WTC11 (cell line): ENCODE measurements at regions not wholly inside any gene's neighbourhood (a gene's known extent, or its start where the extent isn't known, plus 50 kb on each side); places are given as distances from the start of the nearest gene placed in this dataset.
"Not testable (repeated sequence)": the region's sequence is repeated elsewhere in the genome, so short reads cannot be mapped to it uniquely, and the experiment has no call there.

Source experiments
- ATAC-seq: fragments of 200-7000 bp; cut with Tn5 transposase; 2 replicates; pipeline ENCODE4 v1.10.0; 2021; ENCODE audit warnings: mild to moderate bottlenecking, moderate library complexity
- CTCF ChIA-PET: fragments of 300-600 bp; sonication (Branson Sonifier 250); formaldehyde crosslinking; loops from one replicate; lab custom pipeline; 2021; ENCODE audit warnings: antibody characterized with exemption; lab: Charles Lee
- POLR2A ChIA-PET: fragments of 350-600 bp; sonication (Branson Sonifier 250); formaldehyde crosslinking; loops from one replicate; lab custom pipeline; 2021; ENCODE audit warnings: antibody characterized with exemption; lab: Charles Lee
- DNase-seq: peaks from one replicate; pipeline ENCODE4 v3.0.0; 2021; ENCODE audit warnings: low spot score
- H3K27ac Mint-ChIP-seq: 2 replicates; pipeline ENCODE4 v1.8.0; 2021; ENCODE audit warnings: mixed read lengths
- H3K27me3 Mint-ChIP-seq: 2 replicates; pipeline ENCODE4 v1.8.0; 2021; ENCODE audit warnings: low read depth, mild to moderate bottlenecking, moderate library complexity, mixed read lengths
- H3K36me3 Mint-ChIP-seq: 2 replicates; pipeline ENCODE4 v1.8.0; 2021; ENCODE audit warnings: mixed read lengths
- H3K4me1 Mint-ChIP-seq: 2 replicates; pipeline ENCODE4 v1.8.0; 2022; ENCODE audit warnings: mixed read lengths
- H3K4me3 Mint-ChIP-seq: 2 replicates; pipeline ENCODE4 v1.8.0; 2021; ENCODE audit warnings: mild to moderate bottlenecking, moderate library complexity, mixed read lengths
- H3K9me3 Mint-ChIP-seq: 2 replicates; pipeline ENCODE4 v1.8.0; 2021; ENCODE audit warnings: mixed read lengths
- ARID4B ChIP-seq: sonication (generic); formaldehyde crosslinking; IDR thresholded peaks from 2 replicates; pipeline ENCODE4 v1.8.0; 2023; ENCODE audit warnings: missing genetic modification reagents, mild to moderate bottlenecking, borderline replicate concordance
- ATF1 ChIP-seq: sonication (generic); formaldehyde crosslinking; IDR thresholded peaks from 2 replicates; pipeline ENCODE4 v1.8.1; 2023; ENCODE audit warnings: mild to moderate bottlenecking, moderate library complexity, missing genetic modification reagents
- CDX4 ChIP-seq: fragments of 250-450 bp; sonication (Bioruptor Pico); IDR thresholded peaks from 2 replicates; pipeline ENCODE4 v1.9.0; 2021; ENCODE audit warnings: moderate library complexity, mild to moderate bottlenecking, inconsistent platforms, borderline replicate concordance
- CTCF ChIP-seq: fragments of 200-600 bp; IDR thresholded peaks from 2 replicates; pipeline ENCODE4 v1.8.0; 2022; ENCODE audit warnings: antibody characterized with exemption
- ELF4 ChIP-seq: sonication (generic); formaldehyde crosslinking; IDR thresholded peaks from 2 replicates; pipeline ENCODE4 v1.8.1; 2022; ENCODE audit warnings: low read depth, mild to moderate bottlenecking, moderate library complexity, missing genetic modification reagents
- FOXK1 ChIP-seq: sonication (generic); formaldehyde crosslinking; IDR thresholded peaks from 2 replicates; pipeline ENCODE4 v1.8.0; 2022; ENCODE audit warnings: mild to moderate bottlenecking, moderate library complexity, missing genetic modification reagents
- IRF1 ChIP-seq: sonication (generic); formaldehyde crosslinking; IDR thresholded peaks from 2 replicates; pipeline ENCODE4 v1.8.0; 2023; ENCODE audit warnings: missing genetic modification reagents
- JAZF1 ChIP-seq: fragments of 250-450 bp; sonication (Bioruptor Pico); IDR thresholded peaks from 2 replicates; pipeline ENCODE4 v1.9.0; 2021; ENCODE audit warnings: moderate library complexity, mild to moderate bottlenecking, inconsistent platforms
- JUN ChIP-seq: sonication (generic); formaldehyde crosslinking; IDR thresholded peaks from 2 replicates; pipeline ENCODE4 v1.8.0; 2023; ENCODE audit warnings: mild to moderate bottlenecking, missing genetic modification reagents
- MAX ChIP-seq: sonication (generic); formaldehyde crosslinking; IDR thresholded peaks from 2 replicates; pipeline ENCODE4 v1.8.0; 2022; ENCODE audit warnings: mild to moderate bottlenecking, missing genetic modification reagents
- MYBL2 ChIP-seq: sonication (generic); formaldehyde crosslinking; IDR thresholded peaks from 2 replicates; pipeline ENCODE4 v1.8.1; 2023; ENCODE audit warnings: mild to moderate bottlenecking, moderate library complexity, missing genetic modification reagents
- NFE2L1 ChIP-seq: sonication (generic); formaldehyde crosslinking; IDR thresholded peaks from 2 replicates; pipeline ENCODE4 v1.8.1; 2023; ENCODE audit warnings: missing genetic modification reagents
- NR1H2 ChIP-seq: sonication (generic); formaldehyde crosslinking; IDR thresholded peaks from 2 replicates; pipeline ENCODE4 v1.9.0; 2021; ENCODE audit warnings: mild to moderate bottlenecking, moderate library complexity, missing genetic modification reagents
- NR2C2 ChIP-seq: sonication (generic); formaldehyde crosslinking; IDR thresholded peaks from 2 replicates; pipeline ENCODE4 v1.8.0; 2022; ENCODE audit warnings: mild to moderate bottlenecking, missing genetic modification reagents
- PREB ChIP-seq: sonication (generic); formaldehyde crosslinking; IDR thresholded peaks from 2 replicates; pipeline ENCODE4 v1.8.1; 2022; ENCODE audit warnings: mild to moderate bottlenecking, missing genetic modification reagents, moderate library complexity, borderline replicate concordance
- TCF7 ChIP-seq: sonication (generic); formaldehyde crosslinking; IDR thresholded peaks from 2 replicates; pipeline ENCODE4 v1.8.0; 2022; ENCODE audit warnings: mild to moderate bottlenecking, low read depth, missing genetic modification reagents, moderate library complexity
- TP53 ChIP-seq: sonication (generic); formaldehyde crosslinking; IDR thresholded peaks from 2 replicates; pipeline ENCODE4 v1.8.1; 2023; ENCODE audit warnings: mild to moderate bottlenecking, missing genetic modification reagents
- ZNF423 ChIP-seq: fragments of 250-450 bp; sonication (Bioruptor Pico); IDR thresholded peaks from 2 replicates; pipeline ENCODE4 v2.1.2; 2022; ENCODE audit warnings: mild to moderate bottlenecking, moderate library complexity
- ZNF512 ChIP-seq: sonication (generic); formaldehyde crosslinking; IDR thresholded peaks from 2 replicates; pipeline ENCODE4 v1.8.1; 2022; ENCODE audit warnings: missing genetic modification reagents, borderline replicate concordance

- no peak for TF ChIP-seq ARID4B (CRISPR knock-in tag)
- no peak for TF ChIP-seq FOXK1 (CRISPR knock-in tag)
- TF ChIP-seq MAX (CRISPR knock-in tag) = no peak
- TF ChIP-seq ZNF512 (CRISPR knock-in tag) = no peak
- no peak for TF ChIP-seq MYBL2 (CRISPR knock-in tag)
- TF ChIP-seq ZNF423 (CRISPR knock-in tag) = no peak
- no peak for TF ChIP-seq CTCF
- no peak for TF ChIP-seq NFE2L1 (CRISPR knock-in tag)
- no peak for TF ChIP-seq CDX4 (CRISPR knock-in tag)
- TF ChIP-seq, all 79 proteins: peak for 0
Measured at GRCh38 chr10:23585186-23585585, 146.3 kb downstream of the OTUD1 start (continued).

GRCh38 chr10:23585666-23586065 is 146.8 kb downstream of the OTUD1 start:
- H3K36me3 Mint-ChIP-seq = no peaks in the 10 kb centered on the region; the same call in 1 of the 2 replicates
- CTCF ChIA-PET = no interaction called here
- no peak overlapping the region for H3K4me3 Mint-ChIP-seq
- TF ChIP-seq PREB = no peak
- TF ChIP-seq NR2C2 (CRISPR knock-in tag) = no peak
- TF ChIP-seq TP53 (CRISPR knock-in tag) = no peak
- no peak for TF ChIP-seq IRF1
- no peak for TF ChIP-seq JAZF1 (CRISPR knock-in tag)
- TF ChIP-seq ATF1 = no peak
- no peak for TF ChIP-seq TCF7
- no peak for TF ChIP-seq ELF4 (CRISPR knock-in tag)
- no peak for TF ChIP-seq JUN (CRISPR knock-in tag)
- no peak for TF ChIP-seq NR1H2 (CRISPR knock-in tag)
- TF ChIP-seq, all 79 proteins: peak for 0
- DNase-seq (no peak), ATAC-seq (no peak)
- no peak overlapping the region for H3K27ac Mint-ChIP-seq
- POLR2A ChIA-PET = no interaction called here
- H3K27me3 Mint-ChIP-seq = no peaks in the 10 kb centered on the region; the same call in 1 of the 2 replicates
- peaks cover 32% of the 10 kb centered on the region for H3K9me3 Mint-ChIP-seq
- no peaks in the 10 kb centered on the region for H3K4me1 Mint-ChIP-seq

GRCh38 chr10:23595278-23595677 is 156.4 kb downstream of the OTUD1 start:
- H3K27me3 Mint-ChIP-seq = peaks cover 37% of the 10 kb centered on the region
- POLR2A ChIA-PET, DNase-seq, H3K4me3 Mint-ChIP-seq, H3K4me1 Mint-ChIP-seq, ATAC-seq, H3K27ac Mint-ChIP-seq, CTCF ChIA-PET: not testable (repeated sequence)
- H3K9me3 Mint-ChIP-seq = peaks cover 87% of the 10 kb centered on the region
- peaks cover 69% of the 10 kb centered on the region for H3K36me3 Mint-ChIP-seq
